H4 (cell line): ENCODE measurements at regions not wholly inside any gene's neighbourhood (a gene's known extent, or its start where the extent isn't known, plus 50 kb on each side); places are given as distances from the start of the nearest gene placed in this dataset.

Source experiments
- DNase-seq: peaks from one replicate; pipeline ENCODE4 v3.0.0-alpha.2; 2015; ENCODE audit warnings: low spot score

GRCh38 chr2:219998107-219998506 lies 370.7 kb downstream of the SLC4A3 start:
- DNase-seq = no peak

- no peak for DNase-seq
Observed at GRCh38 chr2:219998714-219999227, 371.3 kb downstream of the SLC4A3 start.

- no peak for DNase-seq
Observed at GRCh38 chr2:220000080-220000479, 372.6 kb downstream of the SLC4A3 start.

- no peak for DNase-seq
Observed at GRCh38 chr2:220000586-220000985, 373.2 kb downstream of the SLC4A3 start.

- DNase-seq = no peak
Observed at GRCh38 chr2:220001751-220002150, 374.3 kb downstream of the SLC4A3 start.

- no peak for DNase-seq
Observed at GRCh38 chr2:220002251-220002650, 374.8 kb downstream of the SLC4A3 start.

GRCh38 chr2:220002699-220003098 lies 375.3 kb downstream of the SLC4A3 start:
- no peak for DNase-seq

- no peak for DNase-seq
Observed at GRCh38 chr2:220005362-220005761, 377.9 kb downstream of the SLC4A3 start.

GRCh38 chr2:220006152-220006621 lies 378.8 kb downstream of the SLC4A3 start:
- DNase-seq = no peak

- no peak for DNase-seq
Observed at GRCh38 chr2:220011859-220012258, 384.4 kb downstream of the SLC4A3 start.

GRCh38 chr2:220014961-220015360 lies 387.5 kb downstream of the SLC4A3 start:
- DNase-seq = no peak

- DNase-seq = no peak
Observed at GRCh38 chr2:220015576-220015975, 388.1 kb downstream of the SLC4A3 start.

GRCh38 chr2:220025207-220025606 lies 397.8 kb downstream of the SLC4A3 start:
- DNase-seq = no peak

- DNase-seq = no peak
Observed at GRCh38 chr2:220029013-220029412, 401.6 kb downstream of the SLC4A3 start.

GRCh38 chr2:220033546-220033945 lies 406.1 kb downstream of the SLC4A3 start:
- DNase-seq = no peak

- peak; percentile 14 for DNase-seq
Observed at GRCh38 chr2:220034426-220035130, 407.1 kb downstream of the SLC4A3 start.

- DNase-seq = no peak
Observed at GRCh38 chr2:220036431-220036830, 409.0 kb downstream of the SLC4A3 start.

- no peak for DNase-seq
Observed at GRCh38 chr2:220040346-220040745, 412.9 kb downstream of the SLC4A3 start.

- DNase-seq = no peak
Observed at GRCh38 chr2:220041447-220041846, 414.0 kb downstream of the SLC4A3 start.

- no peak for DNase-seq
Observed at GRCh38 chr2:220043155-220043989, 415.9 kb downstream of the SLC4A3 start.

- DNase-seq = no peak
Observed at GRCh38 chr2:220043990-220044335, 416.5 kb downstream of the SLC4A3 start.

- no peak for DNase-seq
Observed at GRCh38 chr2:220044383-220044782, 417.0 kb downstream of the SLC4A3 start.

GRCh38 chr2:220046507-220046906 lies 419.1 kb downstream of the SLC4A3 start:
- DNase-seq = no peak
